K562 (cell line): ENCODE measurements at regions not wholly inside any gene's neighbourhood (a gene's known extent, or its start where the extent isn't known, plus 50 kb on each side); places are given as distances from the start of the nearest gene placed in this dataset.

Source experiments
- ATAC-seq: fragments of 200-7000 bp; cut with Tn5 transposase; 3 replicates; pipeline ENCODE4 v1.9.1; 2020; ENCODE audit warnings: moderate library complexity
- BruUV-seq: library from RNA; stranded (reverse); fragments of 400-500 nt; replicated peaks from 2 replicates; lab custom pipeline; 2021; lab: Mats Ljungman, UMichigan
- CTCF ChIA-PET: fragments of 300-600 bp; formaldehyde crosslinking; extraction: SDS; loops from one replicate; lab custom pipeline; 2021; ENCODE audit warnings: low intra/inter-chr PET ratio; lab: Yijun Ruan, JAX
- POLR2A ChIA-PET: fragments of 300-600, 350-650 bp; sonication (Branson Sonifier 250); formaldehyde crosslinking; extraction: SDS; loops from one replicate; lab custom pipeline; 2021; ENCODE audit warnings: antibody characterized with exemption, inconsistent platforms; lab: Yijun Ruan, JAX
- DNase-seq, 4 experiments: peaks; one replicate each; pipeline versions ENCODE4 v3.0.0 to v3.0.0-alpha.2; 2011 to 2018; ENCODE audit warnings: low spot score in 3 of 4, mixed read lengths in 3 of 4; ENCODE audit errors: extremely low read depth in 1 of 4
- FAIRE-seq: peaks from 2 replicates; lab custom pipeline; 2011; peaks lifted over from hg19 to GRCh38; lab: Jason Lieb, UNC
- H2AFZ ChIP-seq: 2 replicates; pipeline ENCODE4 v1.6.0; 2011; ENCODE audit warnings: low read depth, low read length, control low read depth, inconsistent platforms
- H3K27ac ChIP-seq: fragments of 200-600 bp; 3 replicates; pipeline ENCODE4 v1.8.0; 2011; ENCODE audit warnings: low read depth, mild to moderate bottlenecking, control low read depth, inconsistent platforms, low read length, moderate library complexity, mixed read lengths; ENCODE audit errors: extremely low read depth
- H3K27me3 ChIP-seq, 2 experiments: fragments of 300-600 bp in 1 of 2; 2 replicates in 1 of 2; 3 replicates in 1 of 2; pipeline versions ENCODE4 v1.6.0 to v1.8.0; 2011; ENCODE audit warnings: inconsistent platforms in 2 of 2, low read length in 2 of 2, mild to moderate bottlenecking in 1 of 2, mixed read lengths in 1 of 2, moderate library complexity in 1 of 2; ENCODE audit not compliant: control insufficient read depth in 2 of 2, insufficient read depth in 2 of 2
- H3K36me3 ChIP-seq: fragments of 300-600 bp; 3 replicates; pipeline ENCODE4 v1.8.0; 2011; ENCODE audit warnings: mild to moderate bottlenecking, low read length, inconsistent platforms; ENCODE audit not compliant: control insufficient read depth, insufficient read depth
- H3K4me1 ChIP-seq, 2 experiments: fragments of 200-600 bp in 1 of 2; replicated peaks in 1 of 2; 2 replicates in 1 of 2; 3 replicates in 1 of 2; pipeline versions ENCODE4 v1.5.1 to v1.8.0; 2011; ENCODE audit warnings: inconsistent platforms in 2 of 2, low read length in 2 of 2, mild to moderate bottlenecking in 1 of 2, mixed read lengths in 1 of 2, moderate library complexity in 1 of 2; ENCODE audit not compliant: control insufficient read depth in 2 of 2, insufficient read depth in 2 of 2
- H3K4me2 ChIP-seq: 2 replicates; pipeline ENCODE4 v1.6.1; 2011; ENCODE audit warnings: low read length, control low read depth, inconsistent platforms, mixed read lengths; ENCODE audit not compliant: insufficient read depth
- H3K4me3 ChIP-seq: fragments of 200-600 bp; sonication (generic), shearing (Covaris generic); 2 replicates; pipeline ENCODE4 v1.5.1; 2016; ENCODE audit warnings: control low read depth, inconsistent platforms
- H3K79me2 ChIP-seq: fragments of 200-600 bp; 3 replicates; pipeline ENCODE4 v1.8.0; 2011; ENCODE audit warnings: low read length, inconsistent platforms; ENCODE audit not compliant: control insufficient read depth, insufficient read depth
- H3K9ac ChIP-seq, 2 experiments: 2 replicates each; pipeline versions ENCODE4 v1.6.0 to v1.6.1; 2011; ENCODE audit warnings: low read depth in 2 of 2, low read length in 2 of 2, control low read depth in 1 of 2, inconsistent platforms in 1 of 2, mild to moderate bottlenecking in 1 of 2, mixed read lengths in 1 of 2; ENCODE audit not compliant: insufficient read depth in 1 of 2
- H3K9me1 ChIP-seq: one replicate; pipeline ENCODE4 v1.6.0; 2011; ENCODE audit warnings: inconsistent platforms, mild to moderate bottlenecking, low read length, moderate library complexity; ENCODE audit not compliant: control insufficient read depth, insufficient read depth
- H3K9me3 ChIP-seq: replicated peaks from 2 replicates; pipeline ENCODE4 v1.5.1; 2011; ENCODE audit warnings: low read depth, low read length, inconsistent platforms; ENCODE audit not compliant: control insufficient read depth, insufficient read depth
- H4K20me1 ChIP-seq: replicated peaks from 2 replicates; pipeline ENCODE4 v1.6.1; 2011; ENCODE audit warnings: low read length, inconsistent platforms, mixed read lengths; ENCODE audit not compliant: control insufficient read depth, insufficient read depth
- COPS2 ChIP-seq: fragments of 450-650 bp; conservative IDR thresholded peaks from 2 replicates; pipeline ENCODE4 v1.6.1; 2016; ENCODE audit warnings: mild to moderate bottlenecking, moderate library complexity
- DACH1 ChIP-seq: fragments of 450-650 bp; IDR thresholded peaks from 2 replicates; pipeline ENCODE4 v1.6.1; 2018; ENCODE audit not compliant: partially characterized antibody
- FOXM1 ChIP-seq, 2 experiments: fragments of 450-650 bp in 1 of 2; sonication (generic) in 1 of 2; formaldehyde crosslinking in 1 of 2; IDR thresholded peaks; 2 replicates each; pipeline versions ENCODE4 v1.6.1 to v1.9.0; 2017 to 2022; ENCODE audit warnings: low read depth in 2 of 2, mild to moderate bottlenecking in 2 of 2, missing genetic modification reagents in 1 of 2, moderate library complexity in 1 of 2
- HDAC6 ChIP-seq: IDR thresholded peaks from 2 replicates; pipeline ENCODE4 v1.6.1; 2012; ENCODE audit warnings: low read depth, mild to moderate bottlenecking, control low read depth, inconsistent platforms, low read length, moderate library complexity
- ILF3 ChIP-seq: fragments of 450-650 bp; IDR thresholded peaks from 2 replicates; pipeline ENCODE4 v1.6.1; 2018; ENCODE audit warnings: antibody characterized with exemption, mild to moderate bottlenecking, moderate library complexity, borderline replicate concordance
- L3MBTL2 ChIP-seq: fragments of 450-650 bp; IDR thresholded peaks from 2 replicates; pipeline ENCODE4 v1.6.1; 2016; ENCODE audit warnings: mild to moderate bottlenecking, moderate library complexity
- MBD2 ChIP-seq: sonication (generic); IDR thresholded peaks from 2 replicates; pipeline ENCODE4 v1.6.1; 2016; ENCODE audit warnings: low read depth, borderline replicate concordance
- OTX1 ChIP-seq: fragments of 450-650 bp; formaldehyde crosslinking; IDR thresholded peaks from 2 replicates; pipeline ENCODE4 v1.4.0; 2022; ENCODE audit warnings: mild to moderate bottlenecking
- PHB2 ChIP-seq: fragments of 450-650 bp; IDR thresholded peaks from 2 replicates; pipeline ENCODE4 v1.6.1; 2017; ENCODE audit warnings: low read depth
- SLC30A9 ChIP-seq: fragments of 250-450 bp; sonication (Bioruptor Pico); IDR thresholded peaks from 2 replicates; pipeline ENCODE4 v1.8.0; 2022; ENCODE audit warnings: mild to moderate bottlenecking, moderate library complexity
- SP1 ChIP-seq: sonication (generic); formaldehyde crosslinking; IDR thresholded peaks from 2 replicates; pipeline ENCODE4 v1.8.1; 2022; ENCODE audit warnings: mild to moderate bottlenecking, missing genetic modification reagents
- TAF7 ChIP-seq: fragments of 450-650 bp; IDR thresholded peaks from 2 replicates; pipeline ENCODE4 v1.6.1; 2016; ENCODE audit warnings: missing genetic modification characterization, missing compliant biosample characterization
- ZKSCAN1 ChIP-seq: fragments of 150-350 bp; IDR thresholded peaks from 2 replicates; pipeline ENCODE4 v1.6.1; 2016; ENCODE audit warnings: low read depth, low read length
- ZNF639 ChIP-seq, 2 experiments: fragments of 200-800 bp in 1 of 2; sonication (Bioruptor generic) in 1 of 2; sonication (generic) in 1 of 2; formaldehyde crosslinking in 1 of 2; IDR thresholded peaks in 1 of 2; conservative IDR thresholded peaks in 1 of 2; 2 replicates each; pipeline versions ENCODE4 v1.5.0 to v1.6.1; 2016 to 2020; ENCODE audit warnings: missing compliant biosample characterization in 1 of 2, missing genetic modification characterization in 1 of 2, missing genetic modification reagents in 1 of 2
- ZSCAN32 ChIP-seq: fragments of 450-650 bp; formaldehyde crosslinking; IDR thresholded peaks from 2 replicates; pipeline ENCODE4 v1.4.0; 2020; ENCODE audit warnings: mild to moderate bottlenecking, moderate library complexity
- WGBS: fragments of 100-300 bp; shearing (Covaris generic); methylation state at CpG from one replicate; pipeline ENCODE4 v1.1.6; 2016; ENCODE audit warnings: low coverage, mixed read lengths; ENCODE audit not compliant: insufficient coverage; ENCODE audit errors: missing lambda C conversion rate; 5-methylcytosine and 5-hydroxymethylcytosine counted together
- in situ Hi-C: fragments of 300-500 bp; cut with MboI; formaldehyde crosslinking; loops from 4 replicates; pipeline ENCODE4 v1.15.0; 2018; ENCODE audit warnings: inconsistent platforms, mixed read lengths
- intact Hi-C: fragments of 100-400 bp; cut with micrococcal nuclease; formaldehyde crosslinking; loops from 2 replicates; pipeline ENCODE4 v1.14.2; 2022
- TF ChIP-seq, protein P1 (sequence below): fragments of 250-450 bp; sonication (Bioruptor Pico); IDR thresholded peaks from 2 replicates; pipeline ENCODE4 v1.8.0; 2021; ENCODE audit warnings: moderate library complexity, mild to moderate bottlenecking, inconsistent platforms

DNA sequence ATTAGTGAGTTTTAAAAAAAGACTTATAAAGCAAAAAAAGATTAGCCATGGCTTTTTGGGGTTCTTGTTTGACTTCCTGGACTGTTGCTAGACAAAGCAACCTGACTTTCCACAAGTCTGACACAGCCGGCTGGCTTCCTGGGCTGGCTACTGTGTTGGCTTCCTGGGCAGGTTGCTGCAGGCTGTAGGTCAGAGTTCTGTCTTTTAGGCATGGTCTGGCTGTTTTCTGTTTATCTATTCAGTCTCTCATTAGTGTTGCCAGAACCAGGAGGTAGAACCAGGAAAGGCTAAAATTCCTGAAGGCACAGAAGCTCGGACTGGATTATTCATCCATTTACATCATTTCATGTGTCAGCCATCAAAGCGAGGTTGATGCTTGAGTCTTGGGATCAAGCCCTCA lies 88.6 kb upstream of the SLC35F3 start:
- POLR2A ChIA-PET: no interaction called here
- Histone ChIP-seq H3K9ac (no peak overlapping the region), H3K4me3 (no peak overlapping the region), H3K4me1 (no peaks in the 10 kb centered on the region), H2AFZ (no peak overlapping the region), H4K20me1 (no peaks in the 10 kb centered on the region), H3K27ac (no peak overlapping the region), H3K79me2 (no peaks in the 10 kb centered on the region), H3K9me3 (no peaks in the 10 kb centered on the region), H3K4me2 (no peak overlapping the region), H3K36me3 (no peaks in the 10 kb centered on the region), H3K27me3 (no peaks in the 10 kb centered on the region), H3K9me1 (no peaks in the 10 kb centered on the region)
- no peak for ATAC-seq
- TF ChIP-seq DACH1: no peak
- no peak for TF ChIP-seq HDAC6
- TF ChIP-seq ZNF639 (CRISPR knock-in tag; conservative IDR thresholded peaks at IDR 0.05 in 1 of 2, IDR thresholded peaks at IDR 0.05 in 1 of 2): no peak
- TF ChIP-seq TAF7: no peak
- TF ChIP-seq FOXM1 (IDR thresholded peaks at IDR 0.05; ENCODE audit: low read depth): no peak
- TF ChIP-seq FOXM1 (CRISPR knock-in tag; IDR thresholded peaks at IDR 0.05; ENCODE audit: low read depth): no peak
- TF ChIP-seq ZSCAN32: no peak
- no peak for TF ChIP-seq COPS2
- no peak for TF ChIP-seq MBD2
- TF ChIP-seq OTX1 (CRISPR knock-in tag): no peak
- no peak for TF ChIP-seq L3MBTL2
- TF ChIP-seq PHB2: no peak
- TF ChIP-seq ILF3: no peak
- no peak for TF ChIP-seq ZKSCAN1
- TF ChIP-seq, protein P1, sequence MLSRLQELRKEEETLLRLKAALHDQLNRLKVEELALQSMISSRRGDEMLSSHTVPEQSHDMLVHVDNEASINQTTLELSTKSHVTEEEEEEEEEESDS (CRISPR knock-in tag): no peak
- TF ChIP-seq SLC30A9 (CRISPR knock-in tag): no peak
- TF ChIP-seq SP1: no peak
- in situ Hi-C loops: no loop called here
- CTCF ChIA-PET: no interaction called here
- DNase-seq: no peak
- WGBS: 0% methylated on average over 3 of the region's 3 CpGs
- intact Hi-C loops: no loop called here
- no TSS peak for BruUV-seq
- no peak for FAIRE-seq
